HepG2 (cell line): ENCODE measurements at regions not wholly inside any gene's neighbourhood (a gene's known extent, or its start where the extent isn't known, plus 50 kb on each side); places are given as distances from the start of the nearest gene placed in this dataset.

Experiments used
- ATAC-seq: fragments of 200-7000 bp; cut with Tn5 transposase; 3 replicates; pipeline ENCODE4 v1.9.1; 2020; ENCODE audit warnings: mild to moderate bottlenecking, moderate library complexity
- BruUV-seq: library from RNA; stranded (reverse); fragments of 400-500 nt; replicated peaks from 2 replicates; lab custom pipeline; 2021; lab: Mats Ljungman, UMichigan
- CTCF ChIA-PET: fragments of 300-600 bp; formaldehyde crosslinking; extraction: SDS; loops from one replicate; lab custom pipeline; 2021; ENCODE audit warnings: low total read pairs, inconsistent platforms, low intra/inter-chr PET ratio; lab: Yijun Ruan, JAX
- POLR2A ChIA-PET: fragments of 350-600 bp; sonication (Branson Sonifier 250); formaldehyde crosslinking; loops from one replicate; lab custom pipeline; 2020; ENCODE audit warnings: antibody characterized with exemption, inconsistent platforms; lab: Yijun Ruan, JAX
- DNase-seq: peaks from one replicate; pipeline ENCODE4 v3.0.0-alpha.2; 2015; ENCODE audit warnings: low spot score
- FAIRE-seq: peaks from 3 replicates; lab custom pipeline; 2011; peaks lifted over from hg19 to GRCh38; lab: Jason Lieb, UNC
- H2AFZ ChIP-seq: one replicate; pipeline ENCODE4 v1.6.1; 2011; ENCODE audit warnings: low read length, inconsistent platforms
- H3K27ac ChIP-seq: fragments of 300-600 bp; 3 replicates; pipeline ENCODE4 v1.8.0; 2011; ENCODE audit warnings: mixed run types, mild to moderate bottlenecking, mixed read lengths, low read length, inconsistent platforms; ENCODE audit not compliant: insufficient read depth; ENCODE audit errors: extremely low read length
- H3K27me3 ChIP-seq, 2 experiments: fragments of 200-600 bp in 1 of 2; 2 replicates in 1 of 2; 3 replicates in 1 of 2; pipeline versions ENCODE4 v1.6.0 to v1.8.0; 2011; ENCODE audit warnings: low read length in 2 of 2, mild to moderate bottlenecking in 2 of 2, moderate library complexity in 2 of 2, inconsistent platforms in 1 of 2; ENCODE audit not compliant: insufficient read depth in 2 of 2, control insufficient read depth in 1 of 2
- H3K36me3 ChIP-seq, 2 experiments: fragments of 200-600 bp in 1 of 2; replicated peaks in 1 of 2; 2 replicates in 1 of 2; 3 replicates in 1 of 2; pipeline versions ENCODE4 v1.5.1 to v1.8.0; 2011; ENCODE audit warnings: low read length in 2 of 2, inconsistent platforms in 1 of 2; ENCODE audit not compliant: insufficient read depth in 2 of 2, control insufficient read depth in 1 of 2
- H3K4me1 ChIP-seq: 2 replicates; pipeline ENCODE4 v1.5.1; 2012; ENCODE audit warnings: low read length, inconsistent platforms; ENCODE audit not compliant: insufficient read depth
- H3K4me2 ChIP-seq: 2 replicates; pipeline ENCODE4 v1.6.0; 2011; ENCODE audit warnings: low read depth, low read length, inconsistent platforms
- H3K4me3 ChIP-seq, 3 experiments: fragments of 200-600 bp in 1 of 3; sonication (generic), shearing (Covaris generic) in 1 of 3; replicated peaks in 1 of 3; 2 replicates each; pipeline ENCODE4 v1.5.1; 2011 to 2016; ENCODE audit warnings: low read length in 3 of 3, inconsistent platforms in 2 of 3, low read depth in 2 of 3, mild to moderate bottlenecking in 2 of 3, control low read depth in 1 of 3, mixed read lengths in 1 of 3; ENCODE audit not compliant: insufficient read depth in 1 of 3
- H3K79me2 ChIP-seq: one replicate; pipeline ENCODE4 v1.6.1; 2011; ENCODE audit warnings: low read length, inconsistent platforms; ENCODE audit not compliant: insufficient read depth
- H3K9ac ChIP-seq: 2 replicates; pipeline ENCODE4 v1.6.0; 2011; ENCODE audit warnings: mild to moderate bottlenecking, low read depth, low read length, inconsistent platforms; ENCODE audit not compliant: insufficient read depth
- H3K9me3 ChIP-seq: 2 replicates; pipeline ENCODE4 v1.5.1; 2012; ENCODE audit warnings: mild to moderate bottlenecking, low read length
- H4K20me1 ChIP-seq: 2 replicates; pipeline ENCODE4 v1.6.0; 2011; ENCODE audit warnings: inconsistent platforms, mild to moderate bottlenecking, low read length, moderate library complexity; ENCODE audit not compliant: insufficient read depth
- HOXA3 ChIP-seq: sonication (generic); formaldehyde crosslinking; IDR thresholded peaks from 2 replicates; pipeline ENCODE4 v1.5.0; 2020; ENCODE audit warnings: missing genetic modification reagents
- IKZF1 ChIP-seq: fragments of 450-650 bp; IDR thresholded peaks from 2 replicates; pipeline ENCODE4 v1.7.1; 2016
- SNAPC2 ChIP-seq: sonication (generic); formaldehyde crosslinking; IDR thresholded peaks from 2 replicates; pipeline ENCODE4 v1.8.1; 2022; ENCODE audit warnings: mild to moderate bottlenecking, missing genetic modification reagents
- TARDBP ChIP-seq: sonication (generic); formaldehyde crosslinking; IDR thresholded peaks from 2 replicates; pipeline ENCODE4 v1.8.0; 2022; ENCODE audit warnings: mild to moderate bottlenecking, missing genetic modification reagents
- ZBTB8A ChIP-seq: sonication (generic); formaldehyde crosslinking; IDR thresholded peaks from 2 replicates; pipeline ENCODE4 v1.4.0; 2020; ENCODE audit warnings: mild to moderate bottlenecking, low read depth, missing genetic modification reagents, borderline replicate concordance
- ZNF549 ChIP-seq: sonication (generic); formaldehyde crosslinking; IDR thresholded peaks from 2 replicates; pipeline ENCODE4 v1.5.0; 2020; ENCODE audit warnings: missing genetic modification reagents
- ZNF598 ChIP-seq: sonication (generic); formaldehyde crosslinking; IDR thresholded peaks from 2 replicates; pipeline ENCODE4 v1.5.1; 2020; ENCODE audit warnings: mild to moderate bottlenecking, missing genetic modification reagents, borderline replicate concordance
- ZNF777 ChIP-seq: sonication (generic); formaldehyde crosslinking; IDR thresholded peaks from 2 replicates; pipeline ENCODE4 v1.4.0; 2020; ENCODE audit warnings: missing genetic modification reagents
- ZNF841 ChIP-seq: sonication (generic); formaldehyde crosslinking; IDR thresholded peaks from 2 replicates; pipeline ENCODE4 v1.8.1; 2023; ENCODE audit warnings: missing genetic modification reagents, borderline replicate concordance
- ZNF891 ChIP-seq: sonication (generic); formaldehyde crosslinking; IDR thresholded peaks from 2 replicates; pipeline ENCODE4 v1.5.0; 2020; ENCODE audit warnings: mild to moderate bottlenecking, missing genetic modification reagents
- ZSCAN25 ChIP-seq: sonication (generic); formaldehyde crosslinking; IDR thresholded peaks from 2 replicates; pipeline ENCODE4 v1.8.0; 2022; ENCODE audit warnings: mild to moderate bottlenecking, missing genetic modification reagents
- WGBS: methylation state at CpG from one replicate; pipeline ENCODE4 v1.1.6; 2017; ENCODE audit warnings: low lambda C conversion rate; 5-methylcytosine and 5-hydroxymethylcytosine counted together
- in situ Hi-C: cut with HindIII; loops from 2 replicates; pipeline ENCODE4 v1.10.0; 2017; ENCODE audit warnings: low pct_unique_long_range_greater_than_20kb; ENCODE audit not compliant: extremely low pct_ligation_motif_present
- intact Hi-C: fragments of 100-400 bp; cut with micrococcal nuclease; formaldehyde crosslinking; loops from one replicate; pipeline ENCODE4 v1.10.0; 2022; ENCODE audit not compliant: unreplicated experiment
- TF ChIP-seq, protein P1 (sequence below): fragments of 450-650 bp; IDR thresholded peaks from 2 replicates; pipeline ENCODE4 v1.6.1; 2017
- TF ChIP-seq, protein P2 (sequence below): sonication (generic); formaldehyde crosslinking; IDR thresholded peaks from 2 replicates; pipeline ENCODE4 v1.4.0; 2020; ENCODE audit warnings: missing genetic modification reagents
- TF ChIP-seq, protein P3 (sequence below): sonication (generic); formaldehyde crosslinking; IDR thresholded peaks from 2 replicates; pipeline ENCODE4 v1.5.1; 2020; ENCODE audit warnings: mild to moderate bottlenecking, missing genetic modification reagents, moderate library complexity

DNA sequence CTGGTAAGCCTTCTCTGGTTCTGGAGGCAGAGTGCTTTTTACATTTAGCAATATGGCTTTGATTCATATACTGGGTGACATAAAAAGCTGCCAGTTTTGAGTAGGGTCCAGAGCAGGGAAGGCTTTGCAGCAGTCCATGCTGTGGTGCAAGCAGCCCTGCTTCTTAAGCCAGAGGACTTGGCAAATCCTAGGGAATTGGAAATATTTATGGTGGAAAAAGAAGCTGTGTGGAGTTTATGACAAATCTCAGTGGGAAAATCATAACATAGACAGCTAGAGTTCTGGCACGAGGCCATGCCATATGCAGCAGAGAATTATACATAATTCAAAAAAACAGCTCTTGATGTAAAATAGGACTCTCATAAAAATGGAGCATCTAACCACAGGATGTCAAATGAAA, 536.4 kb downstream of the RASEF start:
- POLR2A ChIA-PET: no interaction called here
- no TSS peak for BruUV-seq
- no peak for ATAC-seq

More for the DNA sequence above, 536.4 kb downstream of the RASEF start:
- no peak for FAIRE-seq
- 0% methylated on average over 1 of the region's 1 CpG for WGBS
- no peak overlapping the region for H3K4me2 ChIP-seq
- H3K9ac ChIP-seq: no peak overlapping the region
- H3K4me3 ChIP-seq: no peak overlapping the region
- no peak for DNase-seq
- H3K79me2 ChIP-seq: no peaks in the 10 kb centered on the region
- intact Hi-C loops: no loop called here
- CTCF ChIA-PET: no interaction called here
- no peaks in the 10 kb centered on the region for H4K20me1 ChIP-seq
- H3K4me1 ChIP-seq: no peaks in the 10 kb centered on the region
- H3K27me3 ChIP-seq: no peaks in the 10 kb centered on the region
- H3K27ac ChIP-seq: no peak overlapping the region
- TF ChIP-seq, protein P1, sequence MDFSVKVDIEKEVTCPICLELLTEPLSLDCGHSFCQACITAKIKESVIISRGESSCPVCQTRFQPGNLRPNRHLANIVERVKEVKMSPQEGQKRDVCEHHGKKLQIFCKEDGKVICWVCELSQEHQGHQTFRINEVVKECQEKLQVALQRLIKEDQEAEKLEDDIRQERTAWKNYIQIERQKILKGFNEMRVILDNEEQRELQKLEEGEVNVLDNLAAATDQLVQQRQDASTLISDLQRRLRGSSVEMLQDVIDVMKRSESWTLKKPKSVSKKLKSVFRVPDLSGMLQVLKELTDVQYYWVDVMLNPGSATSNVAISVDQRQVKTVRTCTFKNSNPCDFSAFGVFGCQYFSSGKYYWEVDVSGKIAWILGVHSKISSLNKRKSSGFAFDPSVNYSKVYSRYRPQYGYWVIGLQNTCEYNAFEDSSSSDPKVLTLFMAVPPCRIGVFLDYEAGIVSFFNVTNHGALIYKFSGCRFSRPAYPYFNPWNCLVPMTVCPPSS: no peak
- TF ChIP-seq ZSCAN25 (CRISPR knock-in tag): no peak
- TF ChIP-seq, protein P2, sequence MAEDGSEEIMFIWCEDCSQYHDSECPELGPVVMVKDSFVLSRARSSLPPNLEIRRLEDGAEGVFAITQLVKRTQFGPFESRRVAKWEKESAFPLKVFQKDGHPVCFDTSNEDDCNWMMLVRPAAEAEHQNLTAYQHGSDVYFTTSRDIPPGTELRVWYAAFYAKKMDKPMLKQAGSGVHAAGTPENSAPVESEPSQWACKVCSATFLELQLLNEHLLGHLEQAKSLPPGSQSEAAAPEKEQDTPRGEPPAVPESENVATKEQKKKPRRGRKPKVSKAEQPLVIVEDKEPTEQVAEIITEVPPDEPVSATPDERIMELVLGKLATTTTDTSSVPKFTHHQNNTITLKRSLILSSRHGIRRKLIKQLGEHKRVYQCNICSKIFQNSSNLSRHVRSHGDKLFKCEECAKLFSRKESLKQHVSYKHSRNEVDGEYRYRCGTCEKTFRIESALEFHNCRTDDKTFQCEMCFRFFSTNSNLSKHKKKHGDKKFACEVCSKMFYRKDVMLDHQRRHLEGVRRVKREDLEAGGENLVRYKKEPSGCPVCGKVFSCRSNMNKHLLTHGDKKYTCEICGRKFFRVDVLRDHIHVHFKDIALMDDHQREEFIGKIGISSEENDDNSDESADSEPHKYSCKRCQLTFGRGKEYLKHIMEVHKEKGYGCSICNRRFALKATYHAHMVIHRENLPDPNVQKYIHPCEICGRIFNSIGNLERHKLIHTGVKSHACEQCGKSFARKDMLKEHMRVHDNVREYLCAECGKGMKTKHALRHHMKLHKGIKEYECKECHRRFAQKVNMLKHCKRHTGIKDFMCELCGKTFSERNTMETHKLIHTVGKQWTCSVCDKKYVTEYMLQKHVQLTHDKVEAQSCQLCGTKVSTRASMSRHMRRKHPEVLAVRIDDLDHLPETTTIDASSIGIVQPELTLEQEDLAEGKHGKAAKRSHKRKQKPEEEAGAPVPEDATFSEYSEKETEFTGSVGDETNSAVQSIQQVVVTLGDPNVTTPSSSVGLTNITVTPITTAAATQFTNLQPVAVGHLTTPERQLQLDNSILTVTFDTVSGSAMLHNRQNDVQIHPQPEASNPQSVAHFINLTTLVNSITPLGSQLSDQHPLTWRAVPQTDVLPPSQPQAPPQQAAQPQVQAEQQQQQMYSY: no peak
- TF ChIP-seq SNAPC2: no peak
- TF ChIP-seq ZNF549 (CRISPR knock-in tag): no peak
- TF ChIP-seq ZNF841 (CRISPR knock-in tag): no peak
- TF ChIP-seq ZNF598 (CRISPR knock-in tag): no peak
- TF ChIP-seq HOXA3: no peak
- no peak for TF ChIP-seq ZNF891 (CRISPR knock-in tag)
- no peak for TF ChIP-seq IKZF1
- no peak for TF ChIP-seq ZNF777 (CRISPR knock-in tag)
- TF ChIP-seq, protein P3, sequence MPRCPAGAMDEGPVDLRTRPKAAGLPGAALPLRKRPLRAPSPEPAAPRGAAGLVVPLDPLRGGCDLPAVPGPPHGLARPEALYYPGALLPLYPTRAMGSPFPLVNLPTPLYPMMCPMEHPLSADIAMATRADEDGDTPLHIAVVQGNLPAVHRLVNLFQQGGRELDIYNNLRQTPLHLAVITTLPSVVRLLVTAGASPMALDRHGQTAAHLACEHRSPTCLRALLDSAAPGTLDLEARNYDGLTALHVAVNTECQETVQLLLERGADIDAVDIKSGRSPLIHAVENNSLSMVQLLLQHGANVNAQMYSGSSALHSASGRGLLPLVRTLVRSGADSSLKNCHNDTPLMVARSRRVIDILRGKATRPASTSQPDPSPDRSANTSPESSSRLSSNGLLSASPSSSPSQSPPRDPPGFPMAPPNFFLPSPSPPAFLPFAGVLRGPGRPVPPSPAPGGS (CRISPR knock-in tag): no peak
- TF ChIP-seq ZBTB8A: no peak
- no peak for TF ChIP-seq TARDBP (CRISPR knock-in tag)
- TF ChIP-seq, all 625 proteins: peak for 0
- Histone ChIP-seq H3K36me3 (no peaks in the 10 kb centered on the region), H2AFZ (no peak overlapping the region), H3K9me3 (peaks cover 10% of the 10 kb centered on the region)
- in situ Hi-C loops: no loop called here
